ENCODE measurements at regions not wholly inside any gene's neighbourhood (a gene's known extent, or its start where the extent isn't known, plus 50 kb on each side); places are given as distances from the start of the nearest gene placed in this dataset.

- TF ChIP-seq CTCF (IDR thresholded peaks at IDR 0.05; ENCODE audit: poor library complexity, severe bottlenecking) (no peak), POLR2AphosphoS5 (IDR thresholded peaks at IDR 0.05) (no peak), EZH2 (IDR thresholded peaks at IDR 0.05; ENCODE audit: borderline replicate concordance, insufficient read depth, low read length, poor library complexity, severe bottlenecking) (no peak), TAF1 (IDR thresholded peaks at IDR 0.05; ENCODE audit: low read depth) (no peak), RAD21 (conservative IDR thresholded peaks at IDR 0.05) (no peak), EP300 (conservative IDR thresholded peaks at IDR 0.05; ENCODE audit: poor library complexity, severe bottlenecking) (no peak)
Measured at GRCh38 chr15:20368974-20369373, 172.6 kb downstream of the GOLGA6L6 start.

Data from neural cell (in vitro differentiated cells).